DND-41 (cell line): ENCODE measurements at regions not wholly inside any gene's neighbourhood (a gene's known extent, or its start where the extent isn't known, plus 50 kb on each side); places are given as distances from the start of the nearest gene placed in this dataset.

Source experiments
- ATAC-seq: fragments of 200-7000 bp; cut with Tn5 transposase; 3 replicates; pipeline ENCODE4 v1.9.1; 2021; ENCODE audit warnings: low read depth; ENCODE audit not compliant: insufficient read depth
- DNase-seq: peaks from one replicate; pipeline ENCODE4 v3.0.0-alpha.2; 2020
- H2AFZ ChIP-seq: 2 replicates; pipeline ENCODE4 v1.6.0; 2012; ENCODE audit warnings: low read depth, low read length
- H3K27ac ChIP-seq: 2 replicates; pipeline ENCODE4 v1.5.1; 2012; ENCODE audit warnings: low read length, inconsistent platforms
- H3K27me3 ChIP-seq: fragments of 200-600 bp; sonication (generic); 2 replicates; pipeline ENCODE4 v1.6.0; 2012; ENCODE audit warnings: low read length, mild to moderate bottlenecking, inconsistent platforms; ENCODE audit not compliant: insufficient read depth, poor library complexity
- H3K36me3 ChIP-seq: 2 replicates; pipeline ENCODE4 v1.5.1; 2012; ENCODE audit warnings: low read length, inconsistent platforms; ENCODE audit not compliant: insufficient read depth
- H3K4me1 ChIP-seq: 2 replicates; pipeline ENCODE4 v1.5.1; 2012; ENCODE audit warnings: mild to moderate bottlenecking, low read length; ENCODE audit not compliant: insufficient read depth
- H3K4me2 ChIP-seq: 2 replicates; pipeline ENCODE4 v1.6.0; 2012; ENCODE audit warnings: mild to moderate bottlenecking, moderate library complexity, low read length, inconsistent platforms; ENCODE audit not compliant: insufficient read depth
- H3K4me3 ChIP-seq, 2 experiments: fragments of 200-600 bp in 1 of 2; shearing (Covaris generic) in 1 of 2; 2 replicates each; pipeline ENCODE4 v1.5.1; 2012 to 2016; ENCODE audit warnings: inconsistent platforms in 2 of 2, low read length in 2 of 2, mild to moderate bottlenecking in 2 of 2, low read depth in 1 of 2, moderate library complexity in 1 of 2
- H3K79me2 ChIP-seq: 2 replicates; pipeline ENCODE4 v1.6.0; 2012; ENCODE audit warnings: low read length, inconsistent platforms; ENCODE audit not compliant: insufficient read depth
- H3K9ac ChIP-seq: 2 replicates; pipeline ENCODE4 v1.6.0; 2012; ENCODE audit warnings: low read depth, mild to moderate bottlenecking, inconsistent platforms, low read length, moderate library complexity
- H3K9me3 ChIP-seq: 2 replicates; pipeline ENCODE4 v1.5.1; 2012; ENCODE audit warnings: low read length, moderate library complexity, mild to moderate bottlenecking, inconsistent platforms; ENCODE audit not compliant: insufficient read depth, severe bottlenecking
- H4K20me1 ChIP-seq: 2 replicates; pipeline ENCODE4 v1.6.0; 2012; ENCODE audit warnings: low read length; ENCODE audit not compliant: insufficient read depth
- EZH2 ChIP-seq: IDR thresholded peaks from 3 replicates; pipeline ENCODE4 v1.6.1; 2012; ENCODE audit warnings: borderline replicate concordance, low read depth, mild to moderate bottlenecking, moderate library complexity, low read length, inconsistent platforms; ENCODE audit not compliant: severe bottlenecking
- TF ChIP-seq, protein P1 (sequence below): IDR thresholded peaks from 2 replicates; pipeline ENCODE4 v1.5.1; 2012; ENCODE audit warnings: borderline replicate concordance, low read length, moderate library complexity, mild to moderate bottlenecking; ENCODE audit not compliant: poor library complexity, severe bottlenecking; ENCODE audit errors: extremely low read depth

DNA sequence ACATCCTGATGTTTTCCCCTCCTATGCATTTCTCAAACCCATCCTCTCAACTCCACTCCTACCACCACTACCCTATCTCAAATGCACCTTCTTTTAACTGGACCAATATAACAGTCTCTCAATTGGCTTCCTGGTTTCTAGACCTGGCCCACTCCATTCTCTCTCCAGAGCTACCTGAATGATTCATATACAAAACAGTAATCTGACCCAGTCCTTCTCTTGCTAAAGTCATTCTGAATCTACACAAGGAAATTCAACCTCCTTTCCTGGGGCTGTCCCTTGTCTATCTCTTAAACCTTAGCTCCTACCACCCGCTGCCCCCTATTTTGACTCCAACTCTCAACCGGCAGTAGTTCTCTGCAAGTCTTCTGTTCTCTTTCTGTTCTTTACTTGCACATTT, 97.2 kb downstream of the PCSK1 start:
- H3K4me1 ChIP-seq, result peaks cover 7% of the 10 kb centered on the region
- H3K9me3 ChIP-seq, result no peaks in the 10 kb centered on the region
- H3K27me3 ChIP-seq, result no peaks in the 10 kb centered on the region
- H3K27ac ChIP-seq, result 0 out of 2 replicates have a peak overlapping the region, but pooled peaks have one; percentile 28
- H3K4me3 ChIP-seq, result no peak overlapping the region
- H2AFZ ChIP-seq, result peak overlapping the region; percentile 53; the same call in 1 of the 2 replicates
- no peaks in the 10 kb centered on the region for H3K79me2 ChIP-seq
- ATAC-seq (peak; percentile 18; the same call in 1 of the 3 replicates), DNase-seq (no peak)
- no peak for TF ChIP-seq EZH2
- no peak overlapping the region for H3K9ac ChIP-seq
- no peaks in the 10 kb centered on the region for H4K20me1 ChIP-seq
- H3K36me3 ChIP-seq, result no peaks in the 10 kb centered on the region
- H3K4me2 ChIP-seq, result 0 out of 2 replicates have a peak overlapping the region, but pooled peaks have one; percentile 25

DNA sequence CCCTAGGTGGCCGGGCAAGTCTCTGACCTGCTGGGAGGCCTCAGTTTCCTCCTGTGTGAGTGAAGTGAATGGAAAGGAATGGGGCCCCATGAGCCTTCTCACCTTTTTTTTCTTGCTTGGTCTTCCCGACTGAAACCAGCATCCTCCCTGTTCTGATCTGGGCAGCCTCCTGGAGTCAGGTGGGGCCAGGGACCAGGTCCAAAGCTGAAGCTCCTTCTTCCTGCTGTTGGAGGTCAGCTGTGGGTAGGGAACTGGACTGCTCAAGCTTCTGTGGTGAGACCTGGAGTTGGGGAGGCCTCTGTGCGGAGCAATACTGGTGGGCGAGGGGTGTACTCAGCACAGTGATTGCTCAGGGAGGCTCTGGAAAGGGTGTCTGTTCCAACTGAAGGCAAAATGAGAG, 99.7 kb downstream of the PCSK1 start:
- Histone ChIP-seq H4K20me1 (no peaks in the 10 kb centered on the region), H3K79me2 (no peaks in the 10 kb centered on the region), H3K27me3 (no peaks in the 10 kb centered on the region), H3K9ac (no peak overlapping the region), H3K4me1 (peaks cover 7% of the 10 kb centered on the region), H2AFZ (0 out of 2 replicates have a peak overlapping the region, but pooled peaks have one; percentile 13), H3K4me3 (no peak overlapping the region), H3K9me3 (no peaks in the 10 kb centered on the region), H3K27ac (no peak overlapping the region), H3K36me3 (no peaks in the 10 kb centered on the region), H3K4me2 (no peak overlapping the region)
- ATAC-seq (no peak), DNase-seq (no peak)
- TF ChIP-seq, protein P1, sequence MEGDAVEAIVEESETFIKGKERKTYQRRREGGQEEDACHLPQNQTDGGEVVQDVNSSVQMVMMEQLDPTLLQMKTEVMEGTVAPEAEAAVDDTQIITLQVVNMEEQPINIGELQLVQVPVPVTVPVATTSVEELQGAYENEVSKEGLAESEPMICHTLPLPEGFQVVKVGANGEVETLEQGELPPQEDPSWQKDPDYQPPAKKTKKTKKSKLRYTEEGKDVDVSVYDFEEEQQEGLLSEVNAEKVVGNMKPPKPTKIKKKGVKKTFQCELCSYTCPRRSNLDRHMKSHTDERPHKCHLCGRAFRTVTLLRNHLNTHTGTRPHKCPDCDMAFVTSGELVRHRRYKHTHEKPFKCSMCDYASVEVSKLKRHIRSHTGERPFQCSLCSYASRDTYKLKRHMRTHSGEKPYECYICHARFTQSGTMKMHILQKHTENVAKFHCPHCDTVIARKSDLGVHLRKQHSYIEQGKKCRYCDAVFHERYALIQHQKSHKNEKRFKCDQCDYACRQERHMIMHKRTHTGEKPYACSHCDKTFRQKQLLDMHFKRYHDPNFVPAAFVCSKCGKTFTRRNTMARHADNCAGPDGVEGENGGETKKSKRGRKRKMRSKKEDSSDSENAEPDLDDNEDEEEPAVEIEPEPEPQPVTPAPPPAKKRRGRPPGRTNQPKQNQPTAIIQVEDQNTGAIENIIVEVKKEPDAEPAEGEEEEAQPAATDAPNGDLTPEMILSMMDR, result no peak
- no peak for TF ChIP-seq EZH2

DNA sequence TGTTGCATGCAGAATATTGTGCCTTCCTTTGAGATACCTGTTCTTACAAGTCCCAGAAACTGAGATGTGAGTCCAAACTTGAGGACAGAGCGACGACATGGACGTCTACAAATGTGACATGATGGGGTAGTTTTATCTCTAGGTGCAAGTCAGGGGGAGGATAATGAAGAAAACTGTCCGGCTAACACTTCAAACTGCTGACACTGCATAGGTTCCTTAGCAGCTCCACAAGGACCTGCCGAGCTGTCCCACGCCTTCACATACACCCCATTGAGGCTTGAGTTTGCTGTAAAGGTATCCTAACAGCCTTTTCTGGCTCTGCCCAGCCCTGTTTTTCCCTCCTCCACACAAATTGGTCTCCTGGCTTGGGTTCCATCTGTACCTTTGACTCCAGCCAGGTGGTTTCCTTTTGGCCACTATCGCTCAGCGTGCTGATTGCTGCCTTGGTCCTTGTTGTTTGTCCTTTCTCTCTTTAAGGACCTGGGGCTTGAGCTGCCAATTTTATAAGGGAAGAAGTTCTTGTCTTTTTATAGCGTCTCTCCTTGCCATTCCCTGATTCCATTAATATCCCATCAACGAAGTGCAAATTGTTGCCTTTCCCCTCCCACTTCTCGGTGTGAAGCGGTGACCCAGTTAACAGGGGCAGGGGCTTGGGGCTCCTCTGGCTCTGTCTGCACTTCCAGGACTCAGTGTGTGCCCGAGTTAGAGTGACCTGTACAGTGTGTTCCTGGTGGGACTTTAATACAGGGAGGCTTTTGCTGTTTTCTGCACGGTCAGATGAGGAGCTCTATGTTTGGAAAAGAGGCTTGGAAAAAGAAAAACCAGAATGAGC, 100.3 kb downstream of the PCSK1 start:
- H3K4me2 ChIP-seq, result no peak overlapping the region
- H3K9me3 ChIP-seq, result no peaks in the 10 kb centered on the region
- no peaks in the 10 kb centered on the region for H3K79me2 ChIP-seq
- H2AFZ ChIP-seq, result no peak overlapping the region
- TF ChIP-seq, protein P1, result no peak
- no peak for TF ChIP-seq EZH2
- no peaks in the 10 kb centered on the region for H3K36me3 ChIP-seq
- H3K27ac ChIP-seq, result no peak overlapping the region
- no peak overlapping the region for H3K9ac ChIP-seq
- no peak for ATAC-seq
- no peaks in the 10 kb centered on the region for H3K27me3 ChIP-seq
- peaks cover 7% of the 10 kb centered on the region for H3K4me1 ChIP-seq
- H4K20me1 ChIP-seq, result no peaks in the 10 kb centered on the region
- H3K4me3 ChIP-seq, result no peak overlapping the region
- DNase-seq, result no peak

DNA sequence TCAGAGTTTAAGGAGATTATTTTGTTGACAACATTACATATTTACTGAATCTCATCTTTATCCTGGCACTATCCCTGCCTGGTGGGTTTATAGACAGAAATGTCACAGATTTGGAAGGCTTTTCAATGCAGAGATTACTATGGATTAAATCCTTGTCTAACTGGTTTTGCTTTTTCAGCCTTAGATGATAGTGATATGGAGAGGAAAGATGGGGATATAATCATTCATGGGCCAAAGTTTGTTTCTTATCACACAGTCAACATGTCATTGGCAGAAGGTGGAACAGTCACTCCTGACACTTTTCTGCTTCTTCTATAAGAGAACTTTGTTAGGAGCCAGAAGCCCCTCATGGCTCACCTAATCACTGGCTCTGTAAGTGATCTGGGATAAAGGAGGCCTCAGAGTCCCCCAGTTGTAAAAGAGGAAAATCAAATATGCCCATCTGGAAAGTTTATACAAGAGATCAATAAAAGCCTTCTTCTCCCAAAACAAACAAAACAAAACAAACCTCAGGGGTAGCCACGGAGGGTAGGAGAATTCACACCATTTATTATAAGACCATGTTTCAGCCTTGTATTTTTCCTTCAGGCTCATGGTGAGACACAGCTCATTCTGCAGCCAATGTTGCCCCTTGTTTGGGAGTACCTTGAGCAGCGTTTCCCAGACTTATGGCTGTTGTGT, 101.2 kb downstream of the PCSK1 start:
- Histone ChIP-seq H4K20me1 (no peaks in the 10 kb centered on the region), H3K27me3 (no peaks in the 10 kb centered on the region), H3K27ac (no peak overlapping the region), H3K9me3 (no peaks in the 10 kb centered on the region), H3K36me3 (no peaks in the 10 kb centered on the region), H2AFZ (no peak overlapping the region), H3K4me1 (peaks cover 7% of the 10 kb centered on the region), H3K9ac (no peak overlapping the region), H3K4me3 (no peak overlapping the region), H3K79me2 (no peaks in the 10 kb centered on the region), H3K4me2 (no peak overlapping the region)
- DNase-seq, result no peak
- ATAC-seq, result no peak
- TF ChIP-seq EZH2, result no peak
- TF ChIP-seq, protein P1, result no peak
